CD4-positive, alpha-beta T cell treated with Interleukin-4 for 4 hours (primary cell): ENCODE measurements at regions not wholly inside any gene's neighbourhood (a gene's known extent, or its start where the extent isn't known, plus 50 kb on each side); places are given as distances from the start of the nearest gene placed in this dataset.

Experiments used
- DNase-seq: peaks from one replicate; pipeline ENCODE4 v3.0.0-alpha.2; 2020

- DNase-seq, result no peak
Observed at GRCh38 chr2:54360055-54360792, 95.9 kb upstream of the SPTBN1 start.

DNA sequence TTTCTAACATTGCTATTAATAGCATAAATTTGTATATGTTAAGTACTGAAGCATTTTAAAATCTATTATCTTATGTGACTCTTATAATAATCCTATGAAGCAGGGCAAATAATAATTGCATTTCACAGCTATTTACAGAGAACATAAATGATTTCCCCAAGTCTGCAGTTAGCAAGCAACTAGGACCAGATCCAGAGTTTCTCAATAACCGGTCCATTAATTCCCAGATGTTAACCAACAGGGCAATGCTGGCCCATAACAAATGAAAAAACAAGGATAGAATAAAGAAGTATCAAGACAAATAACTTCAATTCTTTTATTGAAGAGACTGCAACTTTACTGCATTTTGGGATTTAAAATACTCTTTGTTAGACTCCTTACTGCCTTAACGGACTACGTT, 91.7 kb upstream of the SPTBN1 start:
- no peak for DNase-seq

- DNase-seq, result no peak
Observed at GRCh38 chr2:54365661-54366060, 90.5 kb upstream of the SPTBN1 start.

DNA sequence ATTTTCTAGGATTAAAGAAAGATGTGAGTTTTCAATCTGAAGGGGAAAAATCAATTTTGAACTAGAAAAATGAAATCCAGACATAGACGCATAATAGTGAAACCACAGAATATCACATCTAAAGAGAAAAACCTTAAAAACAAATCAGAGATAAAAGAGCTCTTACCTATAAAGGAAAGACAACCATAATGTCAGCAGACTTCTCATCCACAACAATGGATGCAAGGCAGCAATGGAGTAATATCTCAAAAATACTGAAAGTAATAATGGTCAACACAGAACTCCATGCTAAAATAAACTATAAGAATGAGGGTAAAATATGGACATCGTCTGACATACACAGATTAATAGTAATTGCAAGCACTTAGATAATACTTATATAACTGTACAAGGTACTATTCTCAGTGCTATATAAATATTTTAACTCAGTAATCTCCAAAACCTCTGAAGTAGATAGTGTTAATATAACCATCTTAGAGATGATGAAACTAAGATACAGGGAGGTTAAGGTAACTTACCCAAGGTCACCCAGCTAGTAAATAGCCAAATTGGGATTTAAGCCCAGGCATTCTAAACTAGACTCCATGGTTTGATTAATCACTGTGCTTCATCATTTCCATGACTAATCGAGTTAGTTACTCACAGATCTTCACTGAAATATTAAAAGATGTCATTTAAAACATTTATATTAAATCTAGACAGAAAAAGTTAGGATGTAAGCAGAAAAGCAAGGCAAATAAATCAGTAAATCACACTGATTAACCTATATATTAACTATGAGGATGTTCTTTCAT, 89.4 kb upstream of the SPTBN1 start:
- no peak for DNase-seq

- DNase-seq, result no peak
Observed at GRCh38 chr2:54370405-54371104, 85.6 kb upstream of the SPTBN1 start.

GRCh38 chr2:54371460-54372065, 84.6 kb upstream of the SPTBN1 start:
- DNase-seq, result no peak

DNA sequence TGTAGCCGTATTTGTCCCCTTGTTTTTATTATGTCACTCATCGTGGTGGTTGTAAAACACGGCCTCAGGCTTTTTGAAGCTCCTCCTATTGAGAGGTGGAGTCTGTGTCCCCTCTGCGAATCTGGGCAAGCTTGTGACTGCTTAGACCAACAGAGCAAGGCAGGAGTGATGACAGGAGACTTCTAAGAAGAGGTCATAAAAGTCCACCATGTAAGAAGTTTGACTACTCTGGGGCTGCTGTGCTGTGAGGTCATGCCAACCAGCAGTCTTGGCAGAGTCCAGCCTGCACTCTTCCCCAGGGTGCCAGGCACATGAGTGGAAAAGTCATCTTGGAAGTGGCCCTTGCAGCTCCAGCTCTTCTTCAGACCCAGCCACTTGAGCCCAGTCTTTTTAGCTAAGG, 83.8 kb upstream of the SPTBN1 start:
- no peak for DNase-seq

GRCh38 chr2:54373855-54374254, 82.3 kb upstream of the SPTBN1 start:
- no peak for DNase-seq

DNA sequence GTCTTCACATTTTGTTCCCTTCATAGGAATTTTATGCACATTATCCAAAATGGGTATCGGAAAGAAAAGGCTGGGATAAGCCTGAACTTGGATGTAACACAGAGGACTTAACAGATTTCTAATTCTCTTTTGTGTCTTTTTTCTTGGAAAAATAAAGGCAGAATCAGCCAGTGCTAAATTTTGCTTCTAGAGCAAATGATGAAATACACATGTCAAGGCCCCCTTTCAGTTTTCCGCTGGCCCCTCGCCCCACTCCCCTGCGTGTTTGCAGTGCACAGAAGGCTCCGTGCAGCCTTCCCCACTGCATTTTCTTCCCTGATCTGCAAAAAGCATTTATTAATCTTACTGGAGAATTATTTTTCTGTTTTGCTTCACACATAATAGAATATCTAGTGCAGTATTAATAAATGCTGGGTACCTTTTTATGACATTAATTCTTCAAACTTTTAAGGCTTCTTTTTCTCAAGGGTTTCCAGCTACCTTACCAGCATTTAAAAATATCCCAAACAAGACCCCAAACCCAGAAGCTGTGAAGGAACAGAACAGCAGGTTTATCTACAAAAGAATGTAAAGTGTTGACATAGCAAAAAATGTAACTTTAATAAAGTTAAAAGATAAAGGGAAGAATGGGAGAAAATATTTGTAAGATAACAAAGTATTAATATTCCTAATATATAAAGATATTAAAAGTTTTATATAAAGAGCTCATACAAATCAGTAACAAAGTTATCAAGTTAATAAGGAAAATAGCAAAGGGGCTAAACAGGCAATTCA, 81.3 kb upstream of the SPTBN1 start:
- DNase-seq, result no peak

GRCh38 chr2:54377451-54377850, 78.7 kb upstream of the SPTBN1 start:
- DNase-seq, result no peak

DNA sequence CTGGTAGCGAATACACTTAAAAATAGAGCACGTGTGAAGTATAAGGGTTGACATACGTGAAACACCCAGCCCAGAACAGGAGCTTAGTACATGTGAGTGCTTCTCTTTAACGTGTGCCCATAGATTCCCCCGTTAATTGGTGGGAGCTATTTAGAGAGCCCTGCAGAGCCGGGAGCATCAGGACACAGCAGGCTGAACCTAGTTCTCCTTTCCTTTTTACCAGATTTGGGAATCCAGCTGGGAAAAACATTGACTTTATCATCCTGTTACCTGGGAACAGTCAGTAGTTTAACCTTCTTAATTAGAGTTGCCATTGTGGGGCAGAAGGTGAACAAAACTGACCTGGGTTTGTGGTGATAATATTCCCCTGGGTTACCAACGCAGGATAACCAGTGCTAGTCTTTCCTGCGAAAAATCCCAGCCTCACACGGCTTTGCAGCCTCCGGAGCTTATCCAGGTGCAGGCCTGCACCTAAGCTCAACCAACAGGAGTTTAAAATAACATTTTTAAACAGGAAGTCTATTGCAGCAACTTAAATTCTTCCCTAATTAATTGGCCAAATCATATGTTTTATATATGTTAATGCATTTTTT, 78.1 kb upstream of the SPTBN1 start:
- no peak for DNase-seq

DNA sequence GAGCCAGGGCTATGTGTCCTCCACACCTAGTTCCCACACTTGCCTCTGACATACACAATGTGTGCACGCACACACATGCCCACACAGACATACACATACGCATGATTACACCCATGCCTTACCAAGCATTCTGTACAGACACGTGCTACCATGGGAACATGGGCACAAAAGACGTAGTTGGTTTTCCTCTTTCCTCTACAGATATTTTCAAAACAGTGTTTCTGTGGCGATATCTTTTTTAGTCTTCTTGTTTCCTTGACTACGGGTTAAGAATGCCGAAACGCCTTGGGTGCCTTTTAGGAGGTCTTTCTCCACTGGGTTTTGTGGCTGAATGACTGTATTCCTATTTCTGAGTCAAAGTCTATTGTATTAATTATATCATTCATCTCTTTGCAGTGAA, 75.5 kb upstream of the SPTBN1 start:
- DNase-seq, result no peak

- DNase-seq, result no peak
Observed at GRCh38 chr2:54381293-54381692, 74.8 kb upstream of the SPTBN1 start.

GRCh38 chr2:54382601-54383000, 73.5 kb upstream of the SPTBN1 start:
- no peak for DNase-seq

DNA sequence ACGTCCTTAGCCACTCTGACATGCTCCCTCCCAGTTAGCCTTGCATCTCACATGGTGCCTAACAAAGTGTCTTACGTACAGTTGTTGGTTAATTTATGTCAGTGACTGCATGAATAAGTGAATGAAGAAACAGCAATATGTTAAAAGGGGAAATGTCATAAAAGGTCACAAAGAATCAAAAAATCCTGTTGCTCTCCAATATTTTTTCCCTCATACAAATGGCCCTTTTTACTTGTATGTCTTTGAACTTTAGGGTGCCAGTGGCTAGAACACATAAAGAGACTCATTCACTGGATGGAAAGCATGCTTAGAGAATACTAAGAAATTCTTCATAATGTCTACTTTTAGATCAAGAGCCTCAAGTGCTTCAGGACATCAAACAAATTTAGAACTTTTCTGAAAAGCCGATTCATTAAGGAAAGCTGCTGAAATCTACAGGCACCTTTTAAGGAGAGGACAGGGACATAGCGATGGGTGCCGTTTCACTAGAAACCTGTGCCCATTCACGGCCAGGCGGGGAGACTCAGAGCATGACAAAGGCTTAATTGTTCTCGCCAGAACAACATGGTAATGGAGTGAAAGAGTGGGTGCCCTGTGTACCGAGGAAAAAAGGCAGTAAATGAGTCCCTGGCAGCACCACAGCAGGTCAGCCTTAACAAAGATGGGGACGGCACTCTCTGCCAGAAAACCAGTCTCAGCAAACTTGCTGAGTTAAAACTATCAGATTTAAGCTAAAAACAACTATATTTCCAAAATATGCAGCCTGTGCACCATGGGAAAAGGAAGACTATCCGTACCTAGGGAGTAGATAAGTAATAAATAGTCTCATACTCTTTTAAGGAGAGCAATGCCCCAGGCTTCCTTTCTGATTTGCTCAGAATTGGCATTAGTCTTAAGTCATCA, 71.6 kb upstream of the SPTBN1 start:
- no peak for DNase-seq

- DNase-seq, result no peak
Observed at GRCh38 chr2:54385271-54385670, 70.9 kb upstream of the SPTBN1 start.

GRCh38 chr2:54386585-54386984, 69.5 kb upstream of the SPTBN1 start:
- no peak for DNase-seq

DNA sequence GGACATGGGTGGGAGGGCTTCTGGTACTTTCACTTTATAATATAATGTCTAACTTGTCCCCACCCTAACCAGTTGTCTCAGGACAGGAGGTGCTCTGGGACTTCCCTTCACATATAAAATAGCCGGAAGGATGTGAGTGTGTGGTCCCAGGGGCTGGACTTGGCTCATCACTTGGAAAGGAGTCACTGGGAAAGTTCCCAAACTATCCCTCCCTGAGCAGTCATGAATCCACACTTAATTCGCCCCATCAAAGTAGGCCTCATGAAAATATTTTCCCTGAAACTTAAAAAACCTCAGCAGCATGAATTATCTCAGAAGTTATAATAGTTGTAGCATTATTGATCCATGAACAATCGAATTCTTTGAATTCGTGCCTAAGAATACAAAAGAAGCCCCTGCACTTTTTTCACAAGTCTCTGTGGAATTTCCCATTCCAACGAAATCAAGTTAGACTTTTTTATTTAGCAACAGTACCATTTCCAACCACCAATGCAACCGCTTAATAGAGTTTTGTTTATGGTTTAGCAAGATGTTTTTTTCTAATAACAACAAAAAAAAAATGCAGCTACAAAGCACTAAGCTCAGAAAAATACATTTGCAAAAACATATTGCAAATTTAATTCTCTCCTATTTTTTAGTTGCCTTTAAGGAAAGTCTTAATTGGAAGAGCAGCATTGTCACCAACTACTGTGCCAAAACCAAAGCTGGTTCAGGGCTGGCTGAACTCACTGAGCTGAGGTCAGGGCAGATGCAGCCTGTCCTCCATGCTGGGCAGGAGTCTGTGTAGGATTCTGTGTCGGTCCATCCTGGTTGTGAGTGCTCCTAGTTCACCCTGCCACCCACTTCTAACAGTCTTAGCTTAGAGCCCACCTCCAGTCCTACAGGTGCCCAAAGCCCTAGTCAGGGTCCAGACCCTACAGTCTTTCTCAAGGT, 68.8 kb upstream of the SPTBN1 start:
- no peak for DNase-seq

- no peak for DNase-seq
Observed at GRCh38 chr2:54388076-54388475, 68.1 kb upstream of the SPTBN1 start.
